Activated CD4-positive, alpha-beta memory T cell treated with anti-CD3 and anti-CD28 coated beads, Interleukin-2, amount 10 ng/mL, durations not matched to agents 7 days and 5 days (primary cell): ENCODE measurements at regions not wholly inside any gene's neighbourhood (a gene's known extent, or its start where the extent isn't known, plus 50 kb on each side); places are given as distances from the start of the nearest gene placed in this dataset.

Experiments
- CTCF ChIA-PET: fragments of 350-600 bp; sonication (Branson Sonifier 250); formaldehyde crosslinking; loops from one replicate; lab custom pipeline; 2021; ENCODE audit warnings: antibody characterized with exemption, inconsistent platforms; lab: Charles Lee
- POLR2A ChIA-PET: fragments of 350-600 bp; sonication (Branson Sonifier 250); formaldehyde crosslinking; loops from one replicate; lab custom pipeline; 2021; ENCODE audit warnings: antibody characterized with exemption; lab: Charles Lee
- DNase-seq: peaks from one replicate; pipeline ENCODE4 v3.0.0-alpha.2; 2020
- H3K27ac Mint-ChIP-seq: one replicate; pipeline ENCODE4 v1.8.0; 2021; ENCODE audit warnings: mild to moderate bottlenecking, mixed read lengths
- H3K27me3 Mint-ChIP-seq: one replicate; pipeline ENCODE4 v1.8.0; 2021; ENCODE audit warnings: mixed read lengths
- H3K36me3 Mint-ChIP-seq: one replicate; pipeline ENCODE4 v1.8.0; 2021; ENCODE audit warnings: low read depth, mixed read lengths
- H3K4me1 Mint-ChIP-seq: one replicate; pipeline ENCODE4 v1.8.0; 2021; ENCODE audit warnings: mixed read lengths
- H3K4me3 Mint-ChIP-seq: one replicate; pipeline ENCODE4 v1.8.0; 2021; ENCODE audit warnings: mild to moderate bottlenecking, mixed read lengths
- H3K9me3 Mint-ChIP-seq: one replicate; pipeline ENCODE4 v1.8.0; 2021; ENCODE audit warnings: mixed read lengths

DNA sequence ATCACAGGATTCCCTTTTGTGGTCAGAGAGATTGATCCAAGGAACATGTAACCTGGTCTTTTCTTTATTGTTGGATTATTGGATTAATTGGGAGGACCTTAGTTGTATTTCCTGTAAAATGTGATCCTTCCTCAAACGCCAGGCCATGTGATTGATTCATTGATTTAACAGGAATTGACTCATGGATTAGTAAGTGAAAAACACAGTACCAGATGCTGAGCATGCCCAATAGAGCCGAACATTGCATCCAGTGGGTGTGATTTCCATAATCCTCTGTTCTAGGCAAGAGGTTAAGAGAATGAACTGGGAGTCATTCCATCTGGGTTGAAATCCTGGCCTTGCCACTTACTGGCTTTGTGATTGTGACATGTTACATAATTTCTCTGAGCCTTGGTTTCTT lies 522.3 kb downstream of the MAT2B start:
- DNase-seq, result no peak
- Mint-ChIP-seq H3K27ac (no peak overlapping the region), H3K4me1 (no peaks in the 10 kb centered on the region), H3K4me3 (no peak overlapping the region), H3K36me3 (no peaks in the 10 kb centered on the region), H3K27me3 (no peaks in the 10 kb centered on the region), H3K9me3 (peaks cover 2% of the 10 kb centered on the region)
- CTCF ChIA-PET, result no interaction called here
- POLR2A ChIA-PET, result no interaction called here

DNA sequence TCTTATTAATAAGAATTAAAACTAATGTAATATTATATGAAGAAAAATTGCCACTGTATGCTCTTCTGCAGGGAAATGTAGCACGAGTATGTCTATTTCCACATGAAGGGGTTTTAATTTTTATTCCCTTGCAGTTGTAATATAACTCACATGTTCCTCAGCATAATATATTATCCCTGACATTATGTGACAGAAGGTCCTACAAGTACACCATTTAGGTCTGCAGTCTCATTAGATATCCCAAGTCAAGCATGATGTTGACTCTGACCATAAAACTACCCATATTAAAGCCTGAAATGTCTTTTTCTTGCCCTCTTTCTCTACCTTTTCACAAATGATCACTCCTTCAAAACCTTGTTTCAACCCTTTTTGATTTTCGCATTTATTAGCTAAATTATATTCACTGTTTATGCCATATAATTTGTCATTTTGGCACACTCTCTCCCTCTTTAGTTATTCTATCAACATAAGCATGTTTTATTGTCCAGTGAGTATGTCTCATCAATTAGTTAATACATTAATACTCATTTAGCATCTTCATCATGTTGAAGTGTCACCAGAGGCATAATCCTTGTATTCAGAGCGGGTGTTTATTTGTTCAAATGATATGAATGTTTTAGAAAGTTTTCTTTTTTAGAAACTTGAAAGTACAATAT lies 532.8 kb downstream of the MAT2B start:
- Mint-ChIP-seq H3K4me1 (no peaks in the 10 kb centered on the region), H3K4me3 (no peak overlapping the region), H3K9me3 (peaks cover 2% of the 10 kb centered on the region), H3K27ac (no peak overlapping the region), H3K36me3 (no peaks in the 10 kb centered on the region), H3K27me3 (no peaks in the 10 kb centered on the region)
- DNase-seq, result no peak
- POLR2A ChIA-PET, result no interaction called here
- CTCF ChIA-PET, result no interaction called here

DNA sequence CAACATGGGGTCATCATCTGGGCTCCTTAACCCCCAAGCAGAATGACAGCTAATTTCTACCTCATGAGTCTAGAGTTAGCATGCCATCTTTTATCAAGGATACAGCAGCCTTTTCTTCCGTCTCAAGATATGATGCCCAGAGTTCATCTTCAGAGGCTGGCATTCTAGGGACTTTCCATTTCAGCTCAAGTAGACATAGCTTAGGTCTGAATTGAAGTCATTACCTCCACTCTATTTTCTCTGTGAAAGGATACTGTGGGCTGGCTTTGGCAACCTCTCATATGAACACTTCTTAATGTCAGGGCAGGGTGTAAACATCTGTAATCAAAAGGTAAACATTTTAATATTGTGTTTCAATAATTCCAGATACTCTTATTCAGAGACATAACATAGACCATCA lies 535.7 kb downstream of the MAT2B start:
- Mint-ChIP-seq H3K9me3 (peaks cover 2% of the 10 kb centered on the region), H3K4me3 (no peak overlapping the region), H3K4me1 (no peaks in the 10 kb centered on the region), H3K27me3 (no peaks in the 10 kb centered on the region), H3K36me3 (no peaks in the 10 kb centered on the region), H3K27ac (no peak overlapping the region)
- ChIA-PET CTCF (no interaction called here), POLR2A (no interaction called here)
- DNase-seq, result no peak

DNA sequence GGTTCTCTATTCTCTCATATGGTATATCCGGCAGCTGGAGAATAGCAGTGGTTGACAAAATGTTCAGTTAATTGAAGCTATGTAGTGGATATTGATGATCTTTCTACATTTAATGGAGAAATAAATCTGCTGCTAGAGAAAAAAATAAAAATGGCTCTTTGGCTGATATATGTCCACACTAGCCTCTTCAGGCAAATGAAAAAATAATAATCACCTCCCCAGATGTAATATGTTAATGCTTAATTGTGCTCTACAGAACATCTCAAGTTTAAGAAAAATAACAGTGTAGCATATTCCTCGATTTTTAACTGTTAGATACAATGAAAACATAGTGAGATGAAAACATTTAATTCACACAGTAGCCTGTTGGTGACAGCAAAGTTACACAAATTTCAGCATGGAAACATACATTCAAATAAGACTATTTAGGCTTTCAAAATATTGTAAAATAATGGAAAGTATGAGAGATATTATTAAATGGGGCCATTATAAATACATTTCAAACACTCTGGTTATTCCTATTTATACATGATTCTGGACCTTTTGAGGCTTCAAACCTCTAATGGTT lies 543.0 kb downstream of the MAT2B start:
- ChIA-PET CTCF (no interaction called here), POLR2A (no interaction called here)
- H3K27me3 Mint-ChIP-seq, result no peaks in the 10 kb centered on the region
- DNase-seq, result no peak
- no peak overlapping the region for H3K4me3 Mint-ChIP-seq
- peaks cover 3% of the 10 kb centered on the region for H3K9me3 Mint-ChIP-seq
- no peak overlapping the region for H3K27ac Mint-ChIP-seq
- no peaks in the 10 kb centered on the region for H3K4me1 Mint-ChIP-seq
- no peaks in the 10 kb centered on the region for H3K36me3 Mint-ChIP-seq

DNA sequence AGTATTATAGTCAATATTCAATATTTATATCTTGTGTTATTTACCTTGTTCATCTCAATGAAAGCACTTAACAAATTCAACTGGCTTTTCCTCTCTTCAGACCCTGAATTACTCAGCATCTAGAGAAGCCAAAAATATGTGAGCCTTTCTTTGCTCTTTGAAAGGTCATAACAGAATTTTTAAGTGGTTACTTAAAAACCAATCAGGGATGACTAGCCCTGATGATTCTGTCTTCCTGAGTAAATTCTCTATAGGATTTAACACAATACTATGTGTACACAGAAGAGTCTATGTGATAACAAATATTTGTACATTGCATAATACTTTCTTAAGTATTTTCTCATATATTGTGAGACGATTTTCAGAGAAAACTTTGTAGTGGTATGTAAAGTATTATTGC lies 546.3 kb downstream of the MAT2B start:
- H3K27ac Mint-ChIP-seq, result no peak overlapping the region
- CTCF ChIA-PET, result no interaction called here
- H3K9me3 Mint-ChIP-seq, result no peaks in the 10 kb centered on the region
- H3K27me3 Mint-ChIP-seq, result no peaks in the 10 kb centered on the region
- no peaks in the 10 kb centered on the region for H3K4me1 Mint-ChIP-seq
- H3K36me3 Mint-ChIP-seq, result no peaks in the 10 kb centered on the region
- DNase-seq, result no peak
- POLR2A ChIA-PET, result no interaction called here
- H3K4me3 Mint-ChIP-seq, result no peak overlapping the region

DNA sequence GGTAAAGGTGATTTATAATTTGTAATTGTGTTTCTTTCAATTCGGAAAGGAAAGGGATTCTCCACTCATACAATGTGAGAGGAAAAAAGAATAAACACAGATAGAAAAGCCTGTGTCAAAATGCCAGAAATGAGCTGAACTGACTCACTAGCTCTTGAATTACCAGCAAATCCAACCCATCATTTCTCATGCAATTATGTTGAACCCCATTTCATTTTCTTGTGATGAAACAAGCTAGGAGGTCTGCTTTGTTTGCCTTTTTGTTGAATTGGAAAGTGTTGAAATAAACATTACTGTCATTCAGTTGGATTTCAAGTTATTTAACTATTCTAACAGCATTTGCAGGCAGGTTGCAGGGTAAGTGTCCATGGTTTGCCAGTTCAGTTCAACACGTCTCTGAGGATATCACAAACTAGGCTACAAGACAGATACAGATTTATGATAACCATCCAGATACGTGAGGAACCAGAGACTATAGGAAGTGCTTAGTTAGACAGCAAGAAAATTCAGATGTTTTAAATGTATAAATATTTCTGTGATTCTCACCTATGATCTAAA lies 547.2 kb downstream of the MAT2B start:
- no peaks in the 10 kb centered on the region for H3K27me3 Mint-ChIP-seq
- no peaks in the 10 kb centered on the region for H3K4me1 Mint-ChIP-seq
- H3K9me3 Mint-ChIP-seq, result no peaks in the 10 kb centered on the region
- no peaks in the 10 kb centered on the region for H3K36me3 Mint-ChIP-seq
- ChIA-PET POLR2A (no interaction called here), CTCF (no interaction called here)
- H3K27ac Mint-ChIP-seq, result no peak overlapping the region
- DNase-seq, result no peak
- no peak overlapping the region for H3K4me3 Mint-ChIP-seq

DNA sequence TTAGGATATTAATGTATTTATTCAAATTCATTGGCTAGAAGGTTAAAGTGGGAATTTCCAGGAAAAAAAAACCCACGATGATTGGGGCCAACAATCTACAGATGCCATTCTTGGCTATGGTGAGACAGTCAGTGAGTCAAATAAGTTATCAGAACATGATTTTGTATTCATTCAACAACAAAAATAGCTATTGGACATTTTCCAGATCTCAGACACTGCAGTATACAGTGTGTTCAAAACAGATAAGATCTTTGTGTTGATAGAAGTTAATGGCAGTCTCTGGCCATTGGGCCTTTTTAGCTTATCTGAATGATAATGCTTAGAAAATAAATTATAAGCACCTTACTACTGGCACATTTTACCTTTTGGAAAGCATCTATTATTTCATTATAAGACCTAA lies 547.7 kb downstream of the MAT2B start:
- CTCF ChIA-PET, result no interaction called here
- no peaks in the 10 kb centered on the region for H3K4me1 Mint-ChIP-seq
- POLR2A ChIA-PET, result no interaction called here
- no peaks in the 10 kb centered on the region for H3K27me3 Mint-ChIP-seq
- no peaks in the 10 kb centered on the region for H3K9me3 Mint-ChIP-seq
- no peak overlapping the region for H3K27ac Mint-ChIP-seq
- no peak for DNase-seq
- no peaks in the 10 kb centered on the region for H3K36me3 Mint-ChIP-seq
- H3K4me3 Mint-ChIP-seq, result no peak overlapping the region

DNA sequence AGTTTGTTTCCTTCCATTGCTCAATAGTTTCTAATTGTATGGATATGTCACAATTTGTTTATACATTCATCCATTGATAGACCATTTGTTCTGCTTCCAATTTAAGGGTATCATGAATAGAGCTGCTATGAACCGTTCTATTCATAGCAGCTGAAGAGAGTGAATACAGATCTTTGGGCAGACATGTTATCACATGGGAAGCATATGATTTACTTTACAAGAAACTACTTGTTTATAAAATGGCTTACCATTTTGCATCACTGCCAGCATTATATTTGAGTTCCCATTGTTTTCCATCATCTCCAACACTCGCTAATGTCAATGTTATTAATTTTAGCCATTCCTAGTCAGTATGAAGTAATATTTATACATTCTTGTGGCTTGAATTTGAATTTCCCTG lies 549.0 kb downstream of the MAT2B start:
- CTCF ChIA-PET, result no interaction called here
- Mint-ChIP-seq H3K36me3 (no peaks in the 10 kb centered on the region), H3K9me3 (no peaks in the 10 kb centered on the region), H3K4me1 (no peaks in the 10 kb centered on the region), H3K4me3 (no peak overlapping the region), H3K27me3 (no peaks in the 10 kb centered on the region), H3K27ac (no peak overlapping the region)
- POLR2A ChIA-PET, result no interaction called here
- no peak for DNase-seq

DNA sequence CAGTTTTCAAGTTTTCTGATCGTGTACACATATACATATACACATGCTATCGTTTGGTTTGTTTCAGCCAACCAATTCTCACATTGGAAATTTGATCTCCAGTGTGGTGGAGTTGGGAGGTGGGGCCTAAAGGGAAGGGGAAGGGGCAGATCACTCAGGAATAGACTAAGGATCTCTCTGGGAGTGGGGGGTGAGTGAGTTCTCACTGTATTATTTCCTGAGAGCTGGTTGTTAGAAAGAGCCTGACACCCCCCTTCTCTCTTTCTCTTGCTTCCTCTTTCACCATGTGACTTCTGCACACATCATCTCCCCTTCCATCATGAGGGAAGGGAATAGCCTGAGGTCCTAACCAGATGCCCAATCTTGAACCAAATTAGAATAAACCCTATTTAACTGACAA lies 551.7 kb downstream of the MAT2B start:
- no peaks in the 10 kb centered on the region for H3K9me3 Mint-ChIP-seq
- H3K4me3 Mint-ChIP-seq, result no peak overlapping the region
- H3K4me1 Mint-ChIP-seq, result no peaks in the 10 kb centered on the region
- no peak for DNase-seq
- CTCF ChIA-PET, result no interaction called here
- POLR2A ChIA-PET, result no interaction called here
- H3K27ac Mint-ChIP-seq, result no peak overlapping the region
- no peaks in the 10 kb centered on the region for H3K27me3 Mint-ChIP-seq
- no peaks in the 10 kb centered on the region for H3K36me3 Mint-ChIP-seq

DNA sequence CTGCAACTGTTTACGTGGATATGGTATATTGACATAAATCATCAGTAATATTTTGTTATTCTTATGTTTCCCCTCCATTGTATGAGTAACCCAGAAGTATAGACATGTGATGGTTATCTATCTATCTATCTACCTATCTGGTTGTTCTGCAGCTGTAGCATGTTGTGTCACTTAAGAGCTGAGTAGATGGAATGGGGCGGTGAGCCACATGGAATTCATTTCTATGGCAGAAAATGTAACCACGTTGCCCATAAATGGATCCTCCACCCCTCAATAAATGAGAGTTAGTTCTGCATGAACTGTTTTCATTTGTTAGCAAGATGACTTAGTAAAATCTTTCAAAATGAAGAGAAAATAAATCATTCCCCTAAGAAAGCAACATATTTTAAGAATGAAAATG lies 553.2 kb downstream of the MAT2B start:
- Mint-ChIP-seq H3K4me3 (no peak overlapping the region), H3K27me3 (no peaks in the 10 kb centered on the region), H3K9me3 (no peaks in the 10 kb centered on the region), H3K36me3 (no peaks in the 10 kb centered on the region), H3K27ac (no peak overlapping the region), H3K4me1 (no peaks in the 10 kb centered on the region)
- ChIA-PET CTCF (no interaction called here), POLR2A (no interaction called here)
- no peak for DNase-seq

DNA sequence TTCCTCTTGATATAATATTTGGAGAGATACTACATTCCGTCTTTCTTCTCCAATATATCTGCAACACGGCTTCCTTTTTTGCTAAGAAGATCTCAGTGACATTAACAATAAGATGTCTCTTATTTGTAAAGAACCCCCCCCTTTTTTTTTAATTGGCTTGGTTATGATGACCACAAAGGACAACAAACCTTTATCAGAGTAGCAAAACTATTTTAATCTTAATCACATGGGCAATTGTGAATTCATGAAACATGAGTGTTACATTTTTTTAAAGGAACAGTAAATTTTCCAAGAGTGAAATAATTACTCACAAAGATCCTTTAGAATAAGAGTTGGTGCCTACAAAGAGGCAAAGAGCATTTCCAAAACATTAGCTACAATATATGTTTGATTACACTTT lies 554.1 kb downstream of the MAT2B start:
- H3K4me1 Mint-ChIP-seq, result no peaks in the 10 kb centered on the region
- POLR2A ChIA-PET, result no interaction called here
- H3K36me3 Mint-ChIP-seq, result no peaks in the 10 kb centered on the region
- no peaks in the 10 kb centered on the region for H3K27me3 Mint-ChIP-seq
- no peak for DNase-seq
- no peak overlapping the region for H3K27ac Mint-ChIP-seq
- H3K9me3 Mint-ChIP-seq, result no peaks in the 10 kb centered on the region
- no peak overlapping the region for H3K4me3 Mint-ChIP-seq
- CTCF ChIA-PET, result no interaction called here

DNA sequence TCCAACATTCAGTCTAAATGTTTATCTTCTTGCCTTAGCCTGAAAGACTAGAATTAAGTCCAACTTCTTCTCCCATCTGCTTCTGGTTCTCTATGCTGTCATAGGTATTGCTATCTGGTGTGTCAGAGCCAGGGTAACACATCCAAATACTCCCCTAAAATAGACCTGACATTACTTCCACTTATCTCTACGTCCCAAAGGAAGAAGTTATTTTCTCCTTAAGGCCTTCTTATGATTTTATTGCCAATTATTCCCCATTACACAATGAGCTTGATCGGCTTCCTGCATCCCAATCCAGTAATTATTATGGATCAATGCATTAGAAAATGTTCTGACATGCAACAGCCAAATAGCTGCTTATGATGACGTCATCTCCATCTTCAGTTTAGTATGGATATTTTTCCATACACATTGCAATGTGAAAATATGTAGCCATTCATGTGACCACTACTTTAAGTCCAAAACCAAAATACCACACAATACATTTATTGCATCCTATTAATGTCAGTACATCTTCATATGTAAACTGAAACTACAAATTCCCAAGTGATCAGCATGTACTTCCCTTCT lies 555.5 kb downstream of the MAT2B start:
- no peak for DNase-seq
- Mint-ChIP-seq H3K4me1 (no peaks in the 10 kb centered on the region), H3K36me3 (no peaks in the 10 kb centered on the region), H3K9me3 (no peaks in the 10 kb centered on the region), H3K27me3 (no peaks in the 10 kb centered on the region), H3K27ac (no peak overlapping the region), H3K4me3 (no peak overlapping the region)
- CTCF ChIA-PET, result no interaction called here
- POLR2A ChIA-PET, result no interaction called here

DNA sequence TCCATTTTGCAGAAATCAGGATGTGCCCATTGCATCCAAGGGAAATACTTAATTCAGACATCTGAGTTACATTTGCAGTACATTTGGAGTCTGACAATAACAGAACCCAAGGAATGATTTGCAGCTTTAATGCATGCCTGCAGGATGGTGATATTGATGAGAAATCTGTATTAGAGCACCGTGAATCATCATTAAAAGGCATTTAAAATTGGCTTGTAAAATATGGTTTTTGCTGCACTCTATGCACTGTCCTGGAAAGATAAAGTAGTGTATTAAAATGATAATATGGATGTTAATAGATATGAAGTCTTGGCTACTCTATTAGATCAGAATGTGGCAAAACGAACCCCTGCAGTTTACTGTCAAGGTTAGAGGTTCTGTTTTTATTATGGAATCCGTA lies 556.9 kb downstream of the MAT2B start:
- ChIA-PET CTCF (no interaction called here), POLR2A (no interaction called here)
- Mint-ChIP-seq H3K4me3 (no peak overlapping the region), H3K36me3 (no peaks in the 10 kb centered on the region), H3K27ac (no peak overlapping the region), H3K9me3 (no peaks in the 10 kb centered on the region), H3K4me1 (no peaks in the 10 kb centered on the region), H3K27me3 (no peaks in the 10 kb centered on the region)
- no peak for DNase-seq

DNA sequence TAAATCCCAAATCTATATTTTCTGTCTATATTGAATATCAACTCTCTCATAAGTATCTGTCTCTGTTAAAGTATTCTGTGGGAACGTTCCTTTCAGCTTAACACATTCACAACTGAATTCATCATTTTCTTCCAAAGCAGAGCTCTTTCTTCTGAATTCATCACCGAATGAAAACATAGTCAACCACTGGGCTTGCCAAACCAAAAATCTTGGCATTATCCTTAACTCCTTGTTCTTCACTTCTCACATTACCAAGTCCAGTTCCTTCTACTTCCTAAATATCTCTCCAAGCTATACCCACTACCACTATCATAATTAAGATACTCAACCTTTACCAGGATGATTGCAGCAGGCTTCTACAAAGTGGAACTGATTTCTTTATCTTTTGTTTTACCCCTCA lies 559.8 kb downstream of the MAT2B start:
- H3K27ac Mint-ChIP-seq, result no peak overlapping the region
- no peak for DNase-seq
- no peaks in the 10 kb centered on the region for H3K9me3 Mint-ChIP-seq
- no peak overlapping the region for H3K4me3 Mint-ChIP-seq
- H3K27me3 Mint-ChIP-seq, result no peaks in the 10 kb centered on the region
- ChIA-PET POLR2A (no interaction called here), CTCF (no interaction called here)
- H3K36me3 Mint-ChIP-seq, result no peaks in the 10 kb centered on the region
- H3K4me1 Mint-ChIP-seq, result no peaks in the 10 kb centered on the region
